Spleen (tissue), 7 donors: ENCODE measurements at regions not wholly inside any gene's neighbourhood (a gene's known extent, or its start where the extent isn't known, plus 50 kb on each side); places are given as distances from the start of the nearest gene placed in this dataset.

ENCODE experiments used
- POLR2A ChIP-seq, 3 donors: fragments of 450-650 bp; IDR thresholded peaks; one replicate each; pipeline ENCODE4 v1.5.1; 2017; ENCODE audit warnings: antibody characterized with exemption in 3 of 3, mild to moderate bottlenecking in 1 of 3
- TF ChIP-seq, protein P1 (sequence below), 11 experiments: fragments of 200-600 bp in 7 of 11; fragments of 450-650 bp in 4 of 11; sonication (generic) in 4 of 11; IDR thresholded peaks in 8 of 11; conservative IDR thresholded peaks in 3 of 11; 1 replicate in 7 of 11; 2 replicates in 4 of 11; pipeline versions ENCODE4 v1.4.0 to v1.8.0; 2016 to 2021; ENCODE audit warnings: antibody characterized with exemption in 11 of 11, inconsistent platforms in 4 of 11, mild to moderate bottlenecking in 1 of 11
- donor health status: DM: no; HTN: no; CAD: no; lungs with moderate emphysema.
- donor health status: DM: no; HTN: no; CAD: no.
- donor health status: DM: no; HTN: no; CAD: no.

DNA sequence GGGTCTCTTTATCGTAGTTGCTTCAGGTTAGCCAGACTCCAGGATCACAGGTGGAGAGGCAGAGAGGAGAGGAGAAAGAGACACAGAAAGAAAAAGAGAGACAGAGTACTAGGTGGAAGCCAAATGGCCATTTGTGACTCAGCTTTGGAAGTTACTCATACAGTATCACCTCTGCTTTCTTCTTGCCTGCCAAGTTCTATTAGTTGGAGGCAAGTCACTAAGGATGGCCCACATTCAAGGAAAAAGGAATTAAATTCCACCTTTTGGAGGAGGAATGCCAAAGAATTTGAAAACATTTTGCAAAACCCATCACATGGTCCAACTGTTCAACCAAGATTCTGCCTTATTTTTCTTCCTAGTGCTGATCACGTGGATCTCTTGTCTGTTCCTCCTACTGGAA is 291.1 kb downstream of the CHL1 start:
- TF ChIP-seq, protein P1, sequence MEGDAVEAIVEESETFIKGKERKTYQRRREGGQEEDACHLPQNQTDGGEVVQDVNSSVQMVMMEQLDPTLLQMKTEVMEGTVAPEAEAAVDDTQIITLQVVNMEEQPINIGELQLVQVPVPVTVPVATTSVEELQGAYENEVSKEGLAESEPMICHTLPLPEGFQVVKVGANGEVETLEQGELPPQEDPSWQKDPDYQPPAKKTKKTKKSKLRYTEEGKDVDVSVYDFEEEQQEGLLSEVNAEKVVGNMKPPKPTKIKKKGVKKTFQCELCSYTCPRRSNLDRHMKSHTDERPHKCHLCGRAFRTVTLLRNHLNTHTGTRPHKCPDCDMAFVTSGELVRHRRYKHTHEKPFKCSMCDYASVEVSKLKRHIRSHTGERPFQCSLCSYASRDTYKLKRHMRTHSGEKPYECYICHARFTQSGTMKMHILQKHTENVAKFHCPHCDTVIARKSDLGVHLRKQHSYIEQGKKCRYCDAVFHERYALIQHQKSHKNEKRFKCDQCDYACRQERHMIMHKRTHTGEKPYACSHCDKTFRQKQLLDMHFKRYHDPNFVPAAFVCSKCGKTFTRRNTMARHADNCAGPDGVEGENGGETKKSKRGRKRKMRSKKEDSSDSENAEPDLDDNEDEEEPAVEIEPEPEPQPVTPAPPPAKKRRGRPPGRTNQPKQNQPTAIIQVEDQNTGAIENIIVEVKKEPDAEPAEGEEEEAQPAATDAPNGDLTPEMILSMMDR (IDR thresholded peaks at IDR 0.05 in 8 of 11, conservative IDR thresholded peaks at IDR 0.05 in 3 of 11) = no peak
- no peak for TF ChIP-seq POLR2A (IDR thresholded peaks at IDR 0.05)
